ENCODE measurements at regions not wholly inside any gene's neighbourhood (a gene's known extent, or its start where the extent isn't known, plus 50 kb on each side); places are given as distances from the start of the nearest gene placed in this dataset.
"Not testable (repeated sequence)": the region's sequence is repeated elsewhere in the genome, so short reads cannot be mapped to it uniquely, and the experiment has no call there.

DNA sequence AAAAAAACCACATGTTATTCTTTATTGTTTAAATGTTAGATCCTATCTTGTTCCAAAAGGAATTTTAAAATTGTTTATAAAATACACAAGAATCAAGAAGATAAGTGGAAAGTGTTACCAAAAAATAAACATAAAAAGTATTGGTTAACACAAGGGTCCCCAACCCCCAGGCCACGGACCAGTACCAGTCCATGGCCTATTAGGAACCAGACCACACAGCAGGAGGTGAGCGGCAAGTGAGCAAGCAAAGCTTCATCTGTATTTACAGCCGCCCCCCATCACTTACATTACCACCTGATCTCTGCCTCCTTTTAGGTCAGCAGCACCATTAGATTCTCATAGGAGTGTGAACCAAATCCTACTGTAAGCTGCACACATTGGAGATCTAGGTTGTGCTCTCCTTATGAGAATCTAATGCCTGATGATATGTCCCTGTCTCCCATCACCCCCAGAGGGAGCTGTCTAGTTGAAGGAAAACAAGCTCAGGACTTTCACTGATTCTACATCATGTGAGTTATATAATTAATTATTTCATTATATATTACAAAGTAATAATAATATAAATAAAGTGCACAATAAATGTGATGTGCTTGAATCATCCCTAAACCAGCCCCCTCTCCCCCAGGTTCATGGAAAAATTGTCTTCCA lies 86.3 kb upstream of the CDK13 start:
- DNase-seq = peak; percentile 55
- not testable (repeated sequence) for H3K9me3 Mint-ChIP-seq; H3K4me1 Mint-ChIP-seq; H3K9me3 ChIP-seq (ENCODE audit: control insufficient read depth, low read length); H3K27ac ChIP-seq (ENCODE audit: low read depth, low read length); H3K36me3 Mint-ChIP-seq (ENCODE audit: low read depth); H3K36me3 ChIP-seq (ENCODE audit: control insufficient read depth, insufficient read depth, low read length); H3K4me1 ChIP-seq (ENCODE audit: control insufficient read depth, insufficient read depth, low read length); H3K27me3 Mint-ChIP-seq (ENCODE audit: insufficient read depth); H3K27me3 ChIP-seq (ENCODE audit: control insufficient read depth, insufficient read depth, low read length, poor library complexity, severe bottlenecking); H3K27ac Mint-ChIP-seq; H3K4me3 Mint-ChIP-seq; H3K9ac ChIP-seq (ENCODE audit: extremely low read depth, low read length, poor library complexity, severe bottlenecking); H3K4me3 ChIP-seq (ENCODE audit: low read length)
- TF ChIP-seq CTCF (conservative IDR thresholded peaks at IDR 0.05) = peak; percentile 71
- WGBS, 2 experiments (ENCODE audit: insufficient coverage in 1 of 2, insufficient read length in 1 of 2) = 84% methylated on average over 2 of the region's 3 CpGs; no CpG with 5 or more reads in 1 of the 2 experiments

- H3K27ac Mint-ChIP-seq; H3K9me3 Mint-ChIP-seq; H3K36me3 Mint-ChIP-seq (ENCODE audit: low read depth): not testable (repeated sequence)
These were observed 80.1 kb upstream of the CDK13 start for GRCh38 chr7:39869888-39870522.

GRCh38 chr7:39871610-39872009 lies 78.4 kb upstream of the CDK13 start:
- H3K9me3 ChIP-seq (ENCODE audit: control insufficient read depth, low read length); H3K4me1 Mint-ChIP-seq; DNase-seq; H3K27me3 ChIP-seq (ENCODE audit: control insufficient read depth, insufficient read depth, low read length, poor library complexity, severe bottlenecking); H3K4me3 Mint-ChIP-seq; H3K27ac Mint-ChIP-seq; H3K9me3 Mint-ChIP-seq; H3K36me3 ChIP-seq (ENCODE audit: control insufficient read depth, insufficient read depth, low read length); H3K4me1 ChIP-seq (ENCODE audit: control insufficient read depth, insufficient read depth, low read length); H3K4me3 ChIP-seq (ENCODE audit: low read length); H3K9ac ChIP-seq (ENCODE audit: extremely low read depth, low read length, poor library complexity, severe bottlenecking); H3K27me3 Mint-ChIP-seq (ENCODE audit: insufficient read depth); H3K36me3 Mint-ChIP-seq (ENCODE audit: low read depth); H3K27ac ChIP-seq (ENCODE audit: low read depth, low read length): not testable (repeated sequence)
- 90% methylated on average over 4 of the region's 4 CpGs; no CpG with 5 or more reads in 1 of the 2 experiments for WGBS, 2 experiments (ENCODE audit: insufficient coverage in 1 of 2, insufficient read length in 1 of 2)

More at GRCh38 chr7:39869888-39870522, 80.1 kb upstream of the CDK13 start:
- H3K27ac ChIP-seq (ENCODE audit: low read depth, low read length); DNase-seq; H3K9ac ChIP-seq (ENCODE audit: extremely low read depth, low read length, poor library complexity, severe bottlenecking); H3K4me3 ChIP-seq (ENCODE audit: low read length); H3K4me1 Mint-ChIP-seq; H3K36me3 ChIP-seq (ENCODE audit: control insufficient read depth, insufficient read depth, low read length); H3K4me3 Mint-ChIP-seq; H3K9me3 ChIP-seq (ENCODE audit: control insufficient read depth, low read length); H3K4me1 ChIP-seq (ENCODE audit: control insufficient read depth, insufficient read depth, low read length); H3K27me3 ChIP-seq (ENCODE audit: control insufficient read depth, insufficient read depth, low read length, poor library complexity, severe bottlenecking); H3K27me3 Mint-ChIP-seq (ENCODE audit: insufficient read depth): not testable (repeated sequence)
- WGBS, 2 experiments (ENCODE audit: insufficient coverage in 1 of 2, insufficient read length in 1 of 2) = 40 to 88% methylated on average over 1 to 3 of the region's 5 CpGs

- 81 to 86% methylated on average over 1 of the region's 1 CpG for WGBS, 2 experiments (ENCODE audit: insufficient coverage in 1 of 2, insufficient read length in 1 of 2)
- peaks cover 4% of the 10 kb centered on the region for H3K4me1 Mint-ChIP-seq
- Histone ChIP-seq H3K27me3 (ENCODE audit: control insufficient read depth, insufficient read depth, low read length, poor library complexity, severe bottlenecking) (no peaks in the 10 kb centered on the region), H3K9ac (ENCODE audit: extremely low read depth, low read length, poor library complexity, severe bottlenecking) (no peak overlapping the region), H3K4me1 (ENCODE audit: control insufficient read depth, insufficient read depth, low read length) (no peaks in the 10 kb centered on the region), H3K27ac (ENCODE audit: low read depth, low read length) (no peak overlapping the region), H3K4me3 (ENCODE audit: low read length) (peak overlapping the region; percentile 10), H3K36me3 (ENCODE audit: control insufficient read depth, insufficient read depth, low read length) (no peaks in the 10 kb centered on the region), H3K9me3 (ENCODE audit: control insufficient read depth, low read length) (peaks cover 31% of the 10 kb centered on the region)
- no peaks in the 10 kb centered on the region for H3K27me3 Mint-ChIP-seq (ENCODE audit: insufficient read depth)
- H3K4me3 Mint-ChIP-seq = no peak overlapping the region
- no peak for DNase-seq
- TF ChIP-seq CTCF (conservative IDR thresholded peaks at IDR 0.05) = no peak
- no peaks in the 10 kb centered on the region for H3K36me3 Mint-ChIP-seq (ENCODE audit: low read depth)
- peak overlapping the region; percentile 88 for H3K27ac Mint-ChIP-seq
- H3K9me3 Mint-ChIP-seq = peaks cover 25% of the 10 kb centered on the region
These were observed 69.5 kb upstream of the CDK13 start for GRCh38 chr7:39880556-39880955.

All from endodermal cell (in vitro differentiated cells).